Stimulated activated CD8-positive, alpha-beta memory T cell treated with anti-CD3 and anti-CD28 coated beads, Interleukin-15, amount 100 ng/mL, for 1 hour (primary cell): ENCODE measurements at regions not wholly inside any gene's neighbourhood (a gene's known extent, or its start where the extent isn't known, plus 50 kb on each side); places are given as distances from the start of the nearest gene placed in this dataset.

Experiments used
- DNase-seq: peaks from one replicate; pipeline ENCODE4 v3.0.0-alpha.2; 2020; ENCODE audit warnings: low read depth

DNA sequence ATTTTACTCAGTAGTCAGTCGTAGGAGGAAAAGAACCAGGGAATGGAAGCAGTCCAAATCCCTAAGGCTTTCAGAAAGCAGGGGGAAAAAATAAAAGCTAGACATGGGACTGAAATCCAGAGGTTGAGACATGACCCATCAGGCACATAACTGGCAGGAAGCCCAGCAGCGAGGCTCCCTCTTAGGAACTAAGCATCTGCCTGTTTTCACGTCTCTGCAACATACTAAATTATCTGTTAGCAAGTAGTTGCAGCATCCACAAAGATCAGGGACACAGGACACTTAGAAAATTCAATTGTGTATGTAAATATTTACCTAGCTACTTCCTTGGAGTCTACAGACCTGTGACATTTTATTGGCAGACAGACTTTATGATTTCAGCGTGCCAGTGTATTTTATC, 118.0 kb upstream of the EDNRA start:
- no peak for DNase-seq

DNA sequence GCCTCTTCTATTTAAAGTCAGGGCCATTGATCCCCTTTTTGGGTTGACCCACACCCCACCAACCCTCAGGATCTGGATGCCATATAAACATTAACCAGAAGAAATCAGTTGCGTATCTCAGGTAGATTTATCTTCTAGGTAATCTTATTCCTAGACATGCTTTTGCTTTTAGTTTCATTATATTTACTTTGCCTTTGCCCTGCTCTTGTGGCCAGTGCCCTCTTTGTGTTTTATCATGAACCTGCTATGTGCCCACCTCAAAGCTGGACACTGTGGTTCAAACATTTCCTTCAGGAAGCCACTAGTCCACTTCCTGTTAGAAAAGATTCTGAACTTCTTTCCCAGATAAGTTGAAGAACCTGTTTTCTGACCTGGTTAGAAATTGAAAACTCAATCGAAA, 117.4 kb upstream of the EDNRA start:
- no peak for DNase-seq

DNA sequence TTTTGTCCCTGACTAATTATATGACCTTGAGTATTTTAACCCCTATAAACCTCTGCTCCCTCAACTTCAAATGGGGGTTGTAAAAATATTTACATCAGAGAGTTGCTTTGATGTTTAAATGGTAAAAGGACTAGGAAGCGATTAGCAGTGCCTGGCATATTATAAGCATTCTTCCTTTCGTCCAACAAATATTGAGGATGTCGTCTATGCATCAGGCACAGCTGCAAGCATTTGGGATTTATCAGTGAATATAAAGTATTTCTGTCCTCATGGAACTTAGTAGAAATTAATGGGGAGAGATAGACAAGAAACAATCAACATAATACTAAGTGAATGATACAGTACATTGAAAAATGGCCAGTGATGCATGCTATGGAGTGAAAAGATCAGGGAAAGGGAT, 115.5 kb upstream of the EDNRA start:
- no peak for DNase-seq

DNA sequence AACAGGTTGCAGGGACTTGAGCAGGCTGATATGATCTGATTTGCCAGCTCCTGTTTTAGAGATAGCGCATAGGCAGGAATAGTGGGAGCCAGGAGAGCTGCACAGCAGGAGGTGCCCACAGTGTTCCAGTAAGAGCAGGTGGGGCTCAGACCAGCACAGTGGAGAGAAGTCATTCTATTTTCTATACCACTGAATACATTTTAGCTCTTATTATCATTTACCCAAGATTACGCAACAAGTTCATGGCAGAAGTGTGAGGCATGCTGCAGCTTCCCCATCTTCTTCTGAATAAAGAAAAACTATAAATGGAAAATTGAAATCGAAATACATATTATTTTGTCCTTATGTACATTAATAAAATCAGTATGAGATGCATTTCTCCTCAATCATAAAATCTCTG, 114.7 kb upstream of the EDNRA start:
- DNase-seq, result no peak

DNA sequence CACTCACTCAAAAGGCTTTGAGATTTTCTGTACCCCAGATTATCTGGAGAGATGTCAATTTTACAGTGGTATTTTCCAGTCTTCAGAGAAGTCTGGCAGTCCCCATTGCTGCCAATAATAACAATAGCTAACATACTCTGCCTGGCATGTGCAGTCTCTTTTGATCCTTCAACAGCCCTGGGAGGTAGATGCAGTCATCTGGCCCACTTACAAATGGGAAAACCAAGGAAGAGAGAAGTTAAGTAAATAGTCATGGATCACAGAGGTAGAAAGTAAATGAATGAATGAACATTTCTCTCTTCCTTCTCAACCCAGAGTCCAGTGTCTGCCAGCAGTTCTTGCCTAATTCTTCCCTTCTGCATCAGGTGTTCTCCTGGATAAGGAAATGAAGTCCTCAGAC, 113.0 kb upstream of the EDNRA start:
- DNase-seq, result no peak

DNA sequence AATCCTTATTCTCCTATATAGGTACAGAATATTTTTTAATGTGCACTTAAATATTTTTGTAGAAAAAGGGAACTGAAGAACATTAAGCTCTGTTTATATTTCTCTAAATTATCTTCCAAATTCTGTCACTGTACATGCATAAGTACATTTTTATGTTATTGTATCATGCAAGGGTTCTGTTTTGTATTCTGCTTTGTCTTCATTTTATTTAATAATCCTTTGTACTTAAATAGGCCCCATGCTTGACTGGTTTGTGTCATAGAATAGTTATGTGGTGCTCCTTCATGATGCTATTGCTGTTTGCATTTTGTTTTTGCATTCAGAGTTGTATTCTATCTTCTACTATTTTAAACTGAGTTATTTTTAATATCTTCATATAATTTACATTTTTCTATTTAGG, 111.9 kb upstream of the EDNRA start:
- DNase-seq, result no peak

DNA sequence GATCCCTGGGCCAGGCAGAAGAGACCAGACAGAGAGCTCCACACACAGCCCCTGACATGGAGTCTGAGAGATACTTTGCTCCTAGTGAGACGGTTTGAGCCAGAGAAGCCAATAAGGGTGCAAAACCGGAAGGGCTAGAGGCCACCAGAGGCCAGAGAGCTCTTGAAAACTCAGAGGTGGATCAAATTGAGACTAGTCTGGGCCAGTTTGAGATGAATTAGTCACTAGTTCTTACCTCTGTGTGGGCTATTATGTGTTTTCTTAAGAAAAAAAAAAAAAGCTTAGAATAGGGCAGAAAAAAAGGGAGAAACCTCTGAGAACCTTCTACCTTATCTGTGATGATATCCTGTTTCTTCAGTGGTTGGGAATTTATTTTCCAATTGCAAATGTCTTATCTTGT, 110.4 kb upstream of the EDNRA start:
- DNase-seq, result no peak

DNA sequence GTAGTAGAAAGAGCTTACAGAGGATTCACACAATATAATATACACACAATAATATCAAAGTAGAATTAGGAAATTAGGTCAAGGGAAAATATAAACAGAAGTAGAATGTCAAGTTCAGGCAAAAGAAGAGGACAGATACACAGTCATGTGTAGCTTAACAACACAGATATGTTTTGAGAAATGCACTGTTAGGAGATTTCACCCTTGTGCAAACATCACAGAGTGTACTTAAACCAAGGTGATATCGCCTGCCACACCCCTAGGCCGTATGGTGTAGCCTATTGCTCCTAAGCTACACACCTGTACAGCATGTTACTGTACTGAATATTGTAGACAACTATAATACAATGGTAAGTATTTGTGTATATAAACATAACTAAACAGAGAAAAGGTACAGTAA, 110.0 kb upstream of the EDNRA start:
- DNase-seq, result no peak

DNA sequence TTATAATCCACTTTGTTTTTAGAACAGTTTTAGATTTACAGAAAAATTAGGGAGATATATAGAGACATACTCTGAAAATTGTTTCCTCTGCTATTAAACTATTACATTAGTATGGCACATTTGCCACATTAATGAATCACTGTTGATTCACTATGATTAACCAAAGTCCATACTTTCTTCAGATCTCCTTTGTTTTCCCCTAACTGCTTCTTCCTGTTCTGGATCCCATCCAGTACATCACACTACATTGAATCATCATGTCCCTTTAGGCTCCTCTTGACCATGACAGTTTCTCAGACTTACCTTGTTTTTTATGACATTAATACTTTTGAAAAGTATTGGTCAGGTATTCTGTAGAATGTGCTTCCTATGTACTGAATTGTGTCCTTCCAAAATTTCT, 109.2 kb upstream of the EDNRA start:
- no peak for DNase-seq

DNA sequence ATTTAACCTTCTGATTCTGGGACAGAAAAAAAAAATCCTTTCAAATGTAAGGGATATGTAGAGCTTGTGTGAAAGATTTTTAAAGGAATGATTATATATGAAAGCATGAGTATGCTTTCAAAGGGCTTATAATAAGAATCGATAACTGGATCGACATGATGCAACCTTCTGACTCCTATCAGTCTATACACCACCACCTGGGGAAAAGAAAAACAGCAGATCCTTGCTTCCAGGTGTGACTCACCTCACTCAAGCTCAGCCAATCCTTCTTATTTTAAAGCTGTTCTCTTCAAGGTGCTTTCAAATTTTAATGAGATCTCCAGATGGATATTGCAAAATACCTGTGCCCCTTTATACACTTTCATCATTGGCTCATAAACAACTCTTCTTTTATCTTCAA, 102.1 kb upstream of the EDNRA start:
- no peak for DNase-seq

DNA sequence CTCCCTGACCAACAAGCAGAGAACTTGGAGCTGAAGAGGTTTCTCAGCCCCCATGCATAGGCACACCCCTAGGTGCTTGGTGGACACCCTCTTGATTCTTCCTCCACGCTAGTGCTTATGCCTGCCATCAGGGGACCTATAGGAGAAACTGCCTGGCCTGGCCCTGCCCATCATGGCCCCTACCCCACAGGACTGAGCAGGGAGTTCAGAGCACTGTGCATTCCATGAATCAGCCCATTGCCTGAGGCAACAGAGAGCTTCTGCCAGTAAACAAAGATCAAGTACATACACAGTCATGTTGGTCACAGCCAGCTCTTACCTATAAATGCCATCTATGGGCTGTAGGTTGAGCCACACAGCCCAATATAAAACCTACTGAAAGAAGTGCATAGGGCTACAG, 99.1 kb upstream of the EDNRA start:
- DNase-seq, result no peak

DNA sequence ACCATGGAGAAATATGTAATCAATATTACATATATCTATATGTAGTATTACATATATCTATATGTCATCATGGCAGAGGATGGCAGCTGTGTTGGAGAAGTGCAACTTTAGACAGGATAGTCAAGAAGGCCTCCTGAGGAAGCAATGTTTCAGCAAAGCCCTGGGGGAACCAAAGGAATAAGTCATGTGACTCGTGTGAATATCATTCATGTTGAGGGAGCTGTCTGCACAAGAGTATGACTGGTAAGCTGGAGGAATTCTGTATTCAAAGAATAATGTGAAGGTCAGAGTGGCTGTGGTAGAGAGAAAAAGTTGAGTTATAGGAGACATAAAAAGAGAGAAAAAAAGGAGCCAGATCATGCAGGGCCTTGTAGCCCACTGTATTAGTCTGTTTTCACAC, 92.9 kb upstream of the EDNRA start:
- DNase-seq, result no peak

DNA sequence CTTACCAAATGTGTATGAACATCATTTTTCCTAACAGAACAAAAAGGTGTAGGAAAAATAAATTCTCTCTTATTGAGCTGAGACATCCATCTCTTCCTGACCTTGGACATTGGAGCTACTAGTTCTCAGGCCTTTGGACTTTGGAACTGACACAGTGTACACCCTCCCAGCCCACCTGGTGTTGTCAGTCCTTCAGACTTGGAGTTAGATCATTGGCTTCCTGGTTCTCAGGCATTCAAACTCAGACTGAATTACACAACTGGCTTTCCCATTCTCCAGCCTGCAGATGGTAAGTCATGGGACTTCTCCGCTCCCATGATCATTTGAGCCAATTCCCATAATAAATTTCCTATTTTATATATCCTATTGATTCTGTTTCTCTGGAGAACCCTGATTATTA, 84.8 kb upstream of the EDNRA start:
- no peak for DNase-seq

DNA sequence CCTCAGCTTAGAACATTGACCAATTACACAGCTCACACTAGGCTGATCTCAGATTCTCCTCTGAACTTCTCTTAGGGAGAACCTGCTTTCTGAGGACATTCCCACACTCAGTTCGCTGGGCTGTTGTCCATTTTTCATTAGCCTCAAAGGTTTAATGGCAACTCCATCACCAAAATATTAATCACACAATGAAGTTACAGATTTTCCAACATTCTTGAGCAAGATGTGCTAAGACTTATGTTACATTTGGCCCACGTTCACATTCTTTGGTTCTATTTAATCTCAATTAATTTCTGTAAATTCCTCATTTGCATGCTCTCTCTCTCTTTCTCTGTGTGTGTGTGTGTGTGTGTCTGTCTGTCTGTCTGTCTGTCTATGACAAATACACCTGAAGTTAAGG, 82.3 kb upstream of the EDNRA start:
- DNase-seq, result no peak

DNA sequence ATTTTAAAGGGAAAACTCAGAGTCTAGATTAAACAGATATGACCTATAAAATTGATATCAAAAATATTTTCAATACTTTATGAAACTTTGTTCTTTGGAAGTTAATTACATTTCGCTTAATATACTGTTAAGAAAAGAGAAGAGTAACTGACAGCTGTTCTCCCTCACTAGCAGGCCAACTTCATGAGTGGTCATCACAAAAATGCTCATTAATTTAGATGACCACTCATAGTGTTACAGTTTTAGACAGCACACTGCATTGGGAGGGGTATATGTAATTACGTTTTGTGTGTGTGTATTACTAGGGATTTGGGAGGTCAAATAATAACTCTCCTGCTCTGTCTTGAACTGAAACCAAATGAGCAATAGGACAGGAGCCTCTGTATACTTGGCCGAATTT, 80.2 kb upstream of the EDNRA start:
- no peak for DNase-seq

DNA sequence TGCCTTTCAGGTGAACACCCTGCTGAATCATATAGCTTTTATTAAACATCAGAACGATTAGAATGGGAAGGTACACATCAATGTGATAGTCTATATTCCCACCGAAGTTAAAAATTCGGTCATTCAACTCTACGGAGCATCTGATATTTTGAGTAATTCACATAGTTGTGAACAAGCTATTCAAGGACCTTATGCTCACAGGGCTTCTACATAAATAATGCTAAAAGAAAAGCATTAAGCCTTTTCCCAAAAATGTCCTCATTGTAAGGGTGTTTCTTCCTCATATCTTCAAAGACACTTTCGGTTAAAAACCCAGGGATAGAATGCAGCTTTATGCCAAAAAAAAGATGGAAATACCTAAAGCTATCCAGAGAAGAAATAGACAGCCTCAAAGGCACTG, 79.7 kb upstream of the EDNRA start:
- DNase-seq, result no peak

DNA sequence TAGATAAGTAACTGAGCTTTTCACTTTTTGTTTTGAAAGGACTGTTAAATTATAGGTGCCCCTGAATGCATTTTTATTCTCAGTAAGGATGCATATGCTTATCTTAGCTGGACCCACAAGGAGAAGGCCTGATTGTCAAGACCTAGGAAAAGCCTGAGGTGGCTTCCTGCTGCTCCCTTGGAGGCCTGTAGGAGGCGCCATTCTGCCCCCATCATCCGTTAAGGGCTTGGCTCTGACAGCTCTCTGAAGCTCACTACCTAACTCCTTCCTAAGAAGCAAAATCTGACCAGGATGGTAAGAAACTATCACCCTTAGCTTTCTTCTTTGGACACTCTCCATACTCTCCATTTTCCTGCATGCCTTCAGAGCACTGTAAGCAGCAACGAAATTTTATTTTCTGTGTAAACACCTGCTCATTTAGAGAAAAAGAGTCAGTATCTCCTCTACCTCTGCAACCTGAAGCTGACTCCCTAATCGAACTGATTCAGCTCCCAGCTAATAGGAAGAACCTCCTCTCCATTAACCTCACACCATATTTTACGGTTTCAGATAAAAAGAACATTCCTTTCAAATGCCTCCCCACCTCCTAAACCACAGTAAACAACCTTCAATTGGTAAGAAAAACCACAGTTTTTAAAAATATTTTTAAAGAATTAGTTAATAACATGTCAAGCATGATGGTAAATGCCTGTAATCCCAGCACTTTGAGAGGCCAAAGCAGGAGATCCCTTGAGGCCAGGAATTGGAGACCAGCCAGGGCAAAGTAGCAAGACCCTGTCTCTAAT, 73.4 kb upstream of the EDNRA start:
- DNase-seq, result no peak

DNA sequence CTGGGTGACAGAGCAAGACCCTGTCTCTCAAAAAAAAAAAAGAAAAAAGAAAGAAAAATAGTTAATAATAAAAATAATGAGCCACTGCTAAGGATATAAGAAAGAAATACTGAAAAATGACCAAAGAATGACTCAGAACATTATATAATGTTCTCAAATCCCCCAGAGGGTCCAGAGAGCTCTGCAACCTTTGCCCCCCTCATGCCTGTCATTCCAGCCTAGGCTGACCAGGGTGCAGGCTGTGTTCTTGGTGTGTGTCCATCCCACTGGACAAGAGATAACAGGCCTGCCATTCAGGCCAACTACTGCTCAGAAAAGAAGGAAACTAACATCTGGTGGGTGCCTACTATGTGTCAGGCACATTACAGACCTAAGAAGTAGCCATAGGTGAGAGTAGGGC, 72.7 kb upstream of the EDNRA start:
- DNase-seq, result no peak

DNA sequence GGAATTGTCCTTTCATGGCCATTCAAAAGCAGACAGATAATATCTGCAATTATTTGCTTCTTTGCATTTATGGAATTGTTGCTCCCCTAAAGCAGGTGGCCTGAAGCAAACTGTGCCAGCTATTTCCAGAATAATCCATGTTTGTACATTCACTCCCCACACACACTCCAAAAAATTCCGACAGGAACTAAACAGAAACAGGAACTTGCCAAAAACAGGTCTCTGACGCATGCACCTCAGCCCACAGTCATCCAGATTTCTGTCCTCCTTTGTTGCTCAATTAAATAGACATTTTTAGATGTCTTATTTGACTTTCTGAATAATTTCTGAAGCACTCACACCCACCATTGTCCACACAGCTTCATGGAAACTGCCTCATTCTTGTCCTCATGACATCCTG, 71.5 kb upstream of the EDNRA start:
- no peak for DNase-seq

DNA sequence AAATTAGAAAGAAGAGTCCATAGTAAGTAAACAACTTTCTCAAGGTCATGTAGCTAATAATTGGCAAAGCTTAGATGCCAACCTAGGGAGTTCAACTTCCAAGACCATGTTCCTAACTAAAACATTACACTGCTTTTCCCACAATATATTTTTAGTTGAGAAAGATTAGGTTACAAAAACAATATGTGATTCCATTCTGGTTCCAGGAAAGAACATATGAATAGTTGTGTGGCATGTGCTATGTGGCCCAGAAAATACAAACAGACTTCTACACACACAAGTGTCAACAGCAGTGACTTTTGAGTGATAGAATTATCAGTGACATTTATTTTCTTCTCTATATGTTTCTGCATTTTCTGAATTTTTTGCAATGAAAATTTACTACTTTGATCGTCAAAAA, 62.7 kb upstream of the EDNRA start:
- no peak for DNase-seq

DNA sequence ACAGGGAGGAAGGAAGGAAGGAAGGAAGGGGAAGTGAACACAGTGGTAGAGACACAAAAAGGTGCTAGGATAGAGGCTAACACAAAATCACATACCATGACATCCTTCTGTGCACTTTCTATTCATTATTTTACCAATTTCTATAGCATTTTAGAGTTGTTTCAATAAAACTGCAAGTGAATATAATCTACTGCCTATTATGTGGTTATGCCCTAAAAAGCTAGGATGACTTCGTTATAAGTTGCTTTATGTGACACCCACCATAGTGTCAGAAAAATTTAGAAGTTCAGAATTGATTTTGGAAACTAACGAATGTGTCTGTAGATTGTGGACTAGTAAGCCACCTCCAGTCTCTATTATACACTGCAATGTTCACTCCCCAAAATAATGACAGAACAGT, 59.4 kb upstream of the EDNRA start:
- DNase-seq, result no peak

DNA sequence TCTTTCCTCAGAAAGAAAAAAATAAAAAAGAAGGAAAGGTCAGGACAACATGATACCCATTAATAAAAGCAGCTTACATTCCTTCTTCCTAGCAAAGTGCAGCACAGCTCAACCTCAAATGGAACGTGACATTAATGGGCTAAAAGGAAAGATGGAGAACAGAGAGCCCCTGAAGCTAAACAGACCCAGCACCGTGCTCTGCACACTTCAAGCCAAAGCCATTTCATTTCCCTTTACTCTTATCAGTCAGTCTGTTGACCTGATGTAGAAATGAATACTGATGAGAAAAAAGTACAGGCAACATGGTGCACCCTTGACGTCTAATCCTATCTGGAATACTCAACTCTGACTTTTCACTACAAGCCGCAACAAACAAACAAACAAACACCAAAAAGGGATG, 57.7 kb upstream of the EDNRA start:
- DNase-seq, result no peak

DNA sequence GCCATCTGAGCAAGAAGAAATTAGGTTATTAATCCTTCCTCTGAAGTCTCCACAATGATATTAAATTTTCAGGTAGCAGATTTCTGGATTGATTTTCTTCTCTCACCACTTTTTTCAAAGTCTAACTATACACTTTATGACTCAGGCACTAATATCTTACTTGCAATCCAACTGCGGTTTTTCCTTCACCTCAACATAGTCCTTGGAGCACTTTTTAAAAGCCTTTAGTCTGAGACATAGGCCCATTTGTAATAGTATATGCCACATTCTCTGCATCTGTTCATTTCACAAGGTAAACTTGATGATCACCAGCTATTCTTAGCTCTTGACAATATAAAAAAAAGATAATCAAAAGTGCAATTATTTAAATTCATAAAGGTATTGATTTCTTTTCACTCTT, 55.9 kb upstream of the EDNRA start:
- no peak for DNase-seq

DNA sequence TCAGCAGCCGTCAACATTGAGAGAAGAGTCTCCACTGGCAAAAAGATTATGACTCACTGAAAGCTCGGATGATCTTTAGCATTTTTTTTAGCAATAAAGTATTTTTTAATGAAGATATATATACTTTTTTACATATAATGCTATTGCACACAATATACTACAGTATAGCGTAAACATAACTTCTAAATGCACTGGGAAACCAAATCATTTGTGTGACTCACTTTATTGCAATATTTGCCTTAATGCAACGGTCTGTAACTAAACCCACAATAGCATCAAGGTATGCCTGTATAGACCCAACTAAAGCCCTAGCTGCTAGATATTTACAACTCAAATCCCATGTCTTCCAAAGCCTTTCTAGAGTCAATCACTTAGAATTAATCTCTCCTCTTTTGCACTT, 52.3 kb upstream of the EDNRA start:
- no peak for DNase-seq

DNA sequence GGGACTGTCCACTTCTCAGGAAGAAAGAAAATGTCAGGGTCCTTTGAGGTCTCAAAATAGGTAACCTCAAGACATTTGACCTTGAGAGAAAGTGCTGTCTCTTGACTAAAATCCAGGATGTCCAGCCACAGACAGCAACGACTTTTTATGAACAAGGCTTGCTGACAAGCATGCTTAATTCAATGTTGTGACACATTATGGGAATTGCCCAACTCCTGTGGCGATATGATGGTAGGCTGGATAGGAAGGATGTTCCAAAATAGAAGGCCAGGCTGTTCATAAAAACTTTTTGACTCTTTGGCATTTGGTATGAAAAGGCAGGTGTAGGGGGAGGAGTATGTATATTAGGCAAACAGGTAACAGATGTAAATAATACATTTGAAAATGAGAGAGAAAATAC, 50.8 kb upstream of the EDNRA start:
- DNase-seq, result no peak
